ENCODE measurements at regions not wholly inside any gene's neighbourhood (a gene's known extent, or its start where the extent isn't known, plus 50 kb on each side); places are given as distances from the start of the nearest gene placed in this dataset.

DNA sequence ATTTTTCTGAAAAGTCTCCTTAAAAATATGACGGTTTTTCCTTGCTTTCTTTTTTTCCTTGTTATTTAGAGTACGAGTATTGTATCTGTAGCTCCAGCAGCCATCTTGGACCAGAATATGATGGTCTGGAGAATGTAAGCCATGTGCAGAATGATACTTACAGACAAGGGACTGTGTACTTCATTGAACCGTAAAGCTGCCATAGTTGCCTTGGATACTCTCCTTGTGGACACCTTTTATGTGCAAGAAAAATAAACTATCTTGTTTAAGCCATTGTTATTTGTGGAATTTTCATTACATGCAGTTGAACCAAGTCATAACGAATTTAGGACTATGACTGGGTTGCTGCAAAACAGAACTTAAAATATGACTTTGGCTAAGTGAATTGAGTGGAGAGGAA lies 485.8 kb upstream of the CITED2 start:
- Histone ChIP-seq H2BK5ac (ENCODE audit: low read length) (no peak overlapping the region), H3K4me2 (ENCODE audit: low read length) (no peak overlapping the region), H3K27me3 (ENCODE audit: insufficient read depth, low read length, poor library complexity) (no peaks in the 10 kb centered on the region), H4K8ac (ENCODE audit: low read depth, low read length) (no peak overlapping the region), H4K5ac (ENCODE audit: low read length) (no peak overlapping the region), H3K27ac (ENCODE audit: low read depth, low read length) (no peak overlapping the region), H3K18ac (ENCODE audit: low read length) (no peak overlapping the region), H2AK5ac (ENCODE audit: low read length) (no peak overlapping the region), H3K79me2 (ENCODE audit: control insufficient read depth, insufficient read depth, low read length) (no peaks in the 10 kb centered on the region), H3K4ac (ENCODE audit: low read depth, low read length) (no peak overlapping the region), H2BK120ac (ENCODE audit: low read depth, low read length) (no peak overlapping the region), H3K79me1 (ENCODE audit: low read length) (no peaks in the 10 kb centered on the region), H2BK15ac (replicated peaks; ENCODE audit: low read depth) (no peak overlapping the region), H3K36me3 (ENCODE audit: control insufficient read depth, insufficient read depth, low read length) (no peaks in the 10 kb centered on the region), H3K4me1 (ENCODE audit: control insufficient read depth, low read depth, low read length) (no peaks in the 10 kb centered on the region), H3K4me3 (ENCODE audit: low read length) (no peak overlapping the region), H3K23ac (ENCODE audit: low read length) (no peak overlapping the region), H3K9ac (ENCODE audit: low read length) (no peak overlapping the region), H3K56ac (ENCODE audit: low read length) (no peak overlapping the region)
- DNase-seq: no peak
- no CpG with 5 or more reads among the region's 4 CpGs for WGBS (ENCODE audit: extremely low coverage, insufficient coverage, low lambda C conversion rate)

GRCh38 chr6:139858429-139858828 lies 484.0 kb upstream of the CITED2 start:
- no peak overlapping the region for H3K56ac ChIP-seq (ENCODE audit: low read length)
- no peak overlapping the region for H3K4me2 ChIP-seq (ENCODE audit: low read length)
- no CpG with 5 or more reads among the region's 2 CpGs for WGBS (ENCODE audit: extremely low coverage, insufficient coverage, low lambda C conversion rate)
- H3K18ac ChIP-seq (ENCODE audit: low read length): no peak overlapping the region
- H3K79me2 ChIP-seq (ENCODE audit: control insufficient read depth, insufficient read depth, low read length): no peaks in the 10 kb centered on the region
- no peaks in the 10 kb centered on the region for H3K79me1 ChIP-seq (ENCODE audit: low read length)
- no peaks in the 10 kb centered on the region for H3K36me3 ChIP-seq (ENCODE audit: control insufficient read depth, insufficient read depth, low read length)
- no peak overlapping the region for H4K5ac ChIP-seq (ENCODE audit: low read length)
- H3K9ac ChIP-seq (ENCODE audit: low read length): no peak overlapping the region
- H4K8ac ChIP-seq (ENCODE audit: low read depth, low read length): no peak overlapping the region
- H3K4me3 ChIP-seq (ENCODE audit: low read length): no peak overlapping the region
- H3K27me3 ChIP-seq (ENCODE audit: insufficient read depth, low read length, poor library complexity): no peaks in the 10 kb centered on the region
- H3K4me1 ChIP-seq (ENCODE audit: control insufficient read depth, low read depth, low read length): no peaks in the 10 kb centered on the region
- H2BK15ac ChIP-seq (replicated peaks; ENCODE audit: low read depth): no peak overlapping the region
- no peak overlapping the region for H3K27ac ChIP-seq (ENCODE audit: low read depth, low read length)
- no peak overlapping the region for H2AK5ac ChIP-seq (ENCODE audit: low read length)
- no peak overlapping the region for H3K4ac ChIP-seq (ENCODE audit: low read depth, low read length)
- H2BK5ac ChIP-seq (ENCODE audit: low read length): no peak overlapping the region
- no peak overlapping the region for H3K23ac ChIP-seq (ENCODE audit: low read length)
- no peak for DNase-seq
- H2BK120ac ChIP-seq (ENCODE audit: low read depth, low read length): no peak overlapping the region

DNA sequence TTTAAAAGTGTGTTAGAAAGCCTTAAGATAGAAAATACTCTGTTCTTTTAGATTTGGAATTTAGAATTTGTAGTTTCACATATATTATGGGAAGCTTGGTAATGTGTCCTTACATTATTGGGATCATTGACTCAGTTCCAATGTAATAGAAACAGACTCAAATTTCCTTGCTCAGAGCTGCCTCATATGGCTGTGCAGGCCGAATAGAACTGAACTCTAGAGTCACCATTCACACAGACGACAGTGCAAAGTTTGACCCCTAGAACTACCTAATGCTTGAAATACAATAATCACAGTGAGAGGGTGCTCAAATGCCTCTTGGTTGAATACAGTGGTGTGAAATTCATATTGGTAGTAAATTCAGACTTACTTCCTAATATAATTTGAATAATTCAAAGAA lies 482.7 kb upstream of the CITED2 start:
- Histone ChIP-seq H3K27me3 (ENCODE audit: insufficient read depth, low read length, poor library complexity) (no peaks in the 10 kb centered on the region), H2BK120ac (ENCODE audit: low read depth, low read length) (no peak overlapping the region), H2AK5ac (ENCODE audit: low read length) (no peak overlapping the region)

DNA sequence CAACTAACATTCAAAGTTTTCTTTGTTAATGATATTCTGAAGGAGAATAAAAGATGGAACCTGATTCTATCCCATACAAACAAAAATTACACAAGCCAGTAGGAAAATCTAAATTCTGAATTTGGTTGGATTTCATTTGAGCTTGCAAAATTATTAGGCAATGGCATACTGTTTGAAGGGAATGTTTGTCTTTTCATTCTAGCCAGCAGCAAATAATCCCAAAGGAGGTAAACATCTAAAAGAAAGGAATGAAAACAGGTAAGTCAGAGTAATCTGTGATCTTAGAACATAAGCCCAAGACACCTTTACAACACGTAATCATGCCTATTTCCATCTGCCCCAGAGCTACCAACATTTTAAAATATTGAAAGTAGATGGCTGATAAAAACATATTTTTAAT lies 482.1 kb upstream of the CITED2 start:
- WGBS (ENCODE audit: extremely low coverage, insufficient coverage, low lambda C conversion rate): no CpG with 5 or more reads among the region's 1 CpG
- H3K79me1 ChIP-seq (ENCODE audit: low read length): no peaks in the 10 kb centered on the region

More for the DNA sequence above, 482.7 kb upstream of the CITED2 start:
- H2BK5ac ChIP-seq (ENCODE audit: low read length): no peak overlapping the region
- no peak overlapping the region for H4K8ac ChIP-seq (ENCODE audit: low read depth, low read length)
- no peak for DNase-seq
- H3K23ac ChIP-seq (ENCODE audit: low read length): no peak overlapping the region
- H3K18ac ChIP-seq (ENCODE audit: low read length): no peak overlapping the region
- H3K79me2 ChIP-seq (ENCODE audit: control insufficient read depth, insufficient read depth, low read length): no peaks in the 10 kb centered on the region
- H3K79me1 ChIP-seq (ENCODE audit: low read length): no peaks in the 10 kb centered on the region
- H2BK15ac ChIP-seq (replicated peaks; ENCODE audit: low read depth): no peak overlapping the region
- no peak overlapping the region for H3K4me3 ChIP-seq (ENCODE audit: low read length)
- no peak overlapping the region for H3K56ac ChIP-seq (ENCODE audit: low read length)
- no peak overlapping the region for H3K4me2 ChIP-seq (ENCODE audit: low read length)
- no peak overlapping the region for H4K5ac ChIP-seq (ENCODE audit: low read length)
- H3K36me3 ChIP-seq (ENCODE audit: control insufficient read depth, insufficient read depth, low read length): no peaks in the 10 kb centered on the region
- no peak overlapping the region for H3K9ac ChIP-seq (ENCODE audit: low read length)
- H3K27ac ChIP-seq (ENCODE audit: low read depth, low read length): no peak overlapping the region
- no CpG with 5 or more reads among the region's 2 CpGs for WGBS (ENCODE audit: extremely low coverage, insufficient coverage, low lambda C conversion rate)
- no peak overlapping the region for H3K4ac ChIP-seq (ENCODE audit: low read depth, low read length)
- no peaks in the 10 kb centered on the region for H3K4me1 ChIP-seq (ENCODE audit: control insufficient read depth, low read depth, low read length)

GRCh38 chr6:139855671-139856311 lies 481.3 kb upstream of the CITED2 start:
- no peak overlapping the region for H3K9ac ChIP-seq (ENCODE audit: low read length)

More for the DNA sequence above, 482.1 kb upstream of the CITED2 start:
- H3K79me2 ChIP-seq (ENCODE audit: control insufficient read depth, insufficient read depth, low read length): no peaks in the 10 kb centered on the region
- no peak overlapping the region for H2BK15ac ChIP-seq (replicated peaks; ENCODE audit: low read depth)
- no peak overlapping the region for H2AK5ac ChIP-seq (ENCODE audit: low read length)
- no peak overlapping the region for H3K56ac ChIP-seq (ENCODE audit: low read length)
- H3K27ac ChIP-seq (ENCODE audit: low read depth, low read length): no peak overlapping the region
- no peaks in the 10 kb centered on the region for H3K36me3 ChIP-seq (ENCODE audit: control insufficient read depth, insufficient read depth, low read length)
- H3K27me3 ChIP-seq (ENCODE audit: insufficient read depth, low read length, poor library complexity): no peaks in the 10 kb centered on the region
- no peak overlapping the region for H3K4me2 ChIP-seq (ENCODE audit: low read length)
- H2BK5ac ChIP-seq (ENCODE audit: low read length): no peak overlapping the region
- no peak overlapping the region for H2BK120ac ChIP-seq (ENCODE audit: low read depth, low read length)
- H3K23ac ChIP-seq (ENCODE audit: low read length): no peak overlapping the region
- H3K18ac ChIP-seq (ENCODE audit: low read length): no peak overlapping the region
- H3K4ac ChIP-seq (ENCODE audit: low read depth, low read length): no peak overlapping the region
- H3K4me3 ChIP-seq (ENCODE audit: low read length): no peak overlapping the region
- no peak overlapping the region for H4K5ac ChIP-seq (ENCODE audit: low read length)
- DNase-seq: no peak
- no peaks in the 10 kb centered on the region for H3K4me1 ChIP-seq (ENCODE audit: control insufficient read depth, low read depth, low read length)
- H3K9ac ChIP-seq (ENCODE audit: low read length): no peak overlapping the region
- no peak overlapping the region for H4K8ac ChIP-seq (ENCODE audit: low read depth, low read length)

More at GRCh38 chr6:139855671-139856311, 481.3 kb upstream of the CITED2 start:
- H3K79me1 ChIP-seq (ENCODE audit: low read length): no peaks in the 10 kb centered on the region
- no peak overlapping the region for H3K18ac ChIP-seq (ENCODE audit: low read length)
- no peaks in the 10 kb centered on the region for H3K79me2 ChIP-seq (ENCODE audit: control insufficient read depth, insufficient read depth, low read length)
- no peak overlapping the region for H4K8ac ChIP-seq (ENCODE audit: low read depth, low read length)
- no peak overlapping the region for H2AK5ac ChIP-seq (ENCODE audit: low read length)
- no peak overlapping the region for H3K27ac ChIP-seq (ENCODE audit: low read depth, low read length)
- no peak overlapping the region for H2BK120ac ChIP-seq (ENCODE audit: low read depth, low read length)
- no peak for DNase-seq
- no peak overlapping the region for H3K56ac ChIP-seq (ENCODE audit: low read length)
- no peak overlapping the region for H4K5ac ChIP-seq (ENCODE audit: low read length)
- no peak overlapping the region for H2BK5ac ChIP-seq (ENCODE audit: low read length)
- no peaks in the 10 kb centered on the region for H3K36me3 ChIP-seq (ENCODE audit: control insufficient read depth, insufficient read depth, low read length)
- H3K4ac ChIP-seq (ENCODE audit: low read depth, low read length): no peak overlapping the region
- H2BK15ac ChIP-seq (replicated peaks; ENCODE audit: low read depth): no peak overlapping the region
- H3K4me1 ChIP-seq (ENCODE audit: control insufficient read depth, low read depth, low read length): no peaks in the 10 kb centered on the region
- no peak overlapping the region for H3K23ac ChIP-seq (ENCODE audit: low read length)
- no CpG with 5 or more reads among the region's 3 CpGs for WGBS (ENCODE audit: extremely low coverage, insufficient coverage, low lambda C conversion rate)
- no peak overlapping the region for H3K4me3 ChIP-seq (ENCODE audit: low read length)
- no peaks in the 10 kb centered on the region for H3K27me3 ChIP-seq (ENCODE audit: insufficient read depth, low read length, poor library complexity)
- no peak overlapping the region for H3K4me2 ChIP-seq (ENCODE audit: low read length)

All from mesendoderm (in vitro differentiated cells).